GM19467 (cell line): ENCODE measurements at regions not wholly inside any gene's neighbourhood (a gene's known extent, or its start where the extent isn't known, plus 50 kb on each side); places are given as distances from the start of the nearest gene placed in this dataset.

Experiments used
- ATAC-seq: cut with Tn5 transposase; IDR thresholded peaks from one replicate; pipeline ENCODE4 v1.9.1; 2021; ENCODE audit warnings: mild to moderate bottlenecking, moderate library complexity; ENCODE audit not compliant: unreplicated experiment

DNA sequence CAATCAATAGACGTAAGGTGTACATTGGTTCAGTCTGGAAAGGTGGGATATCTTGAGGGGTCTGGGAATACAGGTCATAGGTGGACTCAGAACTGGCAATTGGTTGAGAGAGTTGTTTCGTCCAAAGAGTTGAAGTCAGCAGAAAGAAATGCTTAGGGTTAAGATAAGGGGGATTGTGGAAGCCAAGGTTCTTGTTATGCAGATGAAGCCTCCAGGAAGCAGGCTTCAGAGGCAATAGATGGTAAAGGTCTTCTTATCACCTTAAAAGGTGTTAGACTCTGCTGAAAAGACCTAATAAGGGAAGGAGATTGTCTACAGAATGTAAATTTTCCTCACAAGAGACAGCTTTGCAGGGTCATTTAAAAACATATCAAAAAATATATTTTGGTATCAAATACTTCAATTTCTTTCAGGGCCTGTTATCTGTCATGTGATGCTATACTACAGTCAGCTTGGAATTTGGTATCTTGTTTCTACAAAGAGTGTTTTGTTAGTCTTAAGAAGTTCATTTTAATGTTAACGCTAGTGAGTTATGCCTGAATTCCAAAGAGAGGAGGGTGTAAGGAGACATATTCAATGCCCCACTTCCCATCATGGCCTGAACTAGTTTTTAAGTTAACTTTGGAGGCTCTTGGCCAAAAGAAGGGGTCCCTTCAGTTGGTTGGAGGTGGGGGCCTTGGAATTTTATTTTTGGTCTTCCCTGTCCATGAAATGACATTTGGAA lies 378.2 kb upstream of the ROBO2 start:
- ATAC-seq, result no peak

DNA sequence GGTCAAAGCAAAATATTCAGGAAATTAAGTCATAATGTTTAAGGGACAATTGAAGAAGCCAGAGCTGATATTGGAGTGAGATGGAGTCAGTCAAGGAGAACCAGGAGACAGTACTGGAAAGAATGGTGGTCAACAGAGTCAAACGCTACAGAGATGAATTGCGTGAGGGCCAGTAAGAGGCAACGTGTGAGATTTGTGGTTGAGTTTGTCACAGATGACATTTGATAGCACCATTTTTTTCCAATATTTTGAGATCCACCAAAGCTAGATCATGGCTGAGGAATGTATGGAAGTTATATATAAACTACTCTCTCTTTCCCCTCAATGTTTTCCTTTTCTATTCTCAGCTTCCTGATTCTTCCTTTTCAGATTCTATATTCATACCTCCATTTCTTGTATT lies 375.1 kb upstream of the ROBO2 start:
- ATAC-seq, result no peak

DNA sequence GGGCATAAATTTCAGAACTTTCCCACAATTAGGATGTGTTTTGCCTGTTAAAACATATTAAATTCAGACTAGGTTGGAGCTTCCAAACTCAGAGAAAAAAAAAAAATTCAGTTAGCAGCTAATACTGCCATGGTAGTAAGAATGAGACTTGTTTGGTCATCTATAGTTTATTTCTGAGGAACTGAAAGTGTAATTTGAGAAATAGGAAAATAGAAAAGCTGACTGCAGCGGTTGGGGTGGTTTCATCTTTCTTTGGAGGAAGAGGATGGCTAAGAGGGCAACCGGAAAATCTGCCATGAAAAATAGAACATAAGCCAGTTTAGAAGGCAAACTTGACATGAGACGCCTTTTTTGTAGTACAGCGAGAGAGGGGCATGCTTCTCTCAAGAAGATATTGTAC lies 371.2 kb upstream of the ROBO2 start:
- no peak for ATAC-seq

DNA sequence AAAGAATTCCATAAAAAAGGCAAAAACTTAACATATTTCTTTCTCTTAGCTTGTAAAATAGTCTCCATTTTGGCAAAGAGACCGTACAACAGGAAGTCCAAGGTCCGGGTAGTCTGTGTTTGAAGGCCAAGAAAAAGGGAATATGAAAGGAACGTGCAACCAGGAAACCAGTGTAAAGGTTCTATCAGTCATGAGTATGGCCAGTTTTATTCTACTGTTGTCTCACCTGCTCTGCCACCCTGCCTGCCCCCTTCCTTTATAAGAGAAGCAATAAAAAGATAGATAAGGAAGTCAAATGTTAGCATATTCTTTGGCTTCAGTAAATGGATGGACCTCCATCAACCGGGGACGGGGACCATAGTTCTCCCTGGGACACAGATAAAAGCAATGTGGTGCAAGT lies 370.6 kb upstream of the ROBO2 start:
- no peak for ATAC-seq

DNA sequence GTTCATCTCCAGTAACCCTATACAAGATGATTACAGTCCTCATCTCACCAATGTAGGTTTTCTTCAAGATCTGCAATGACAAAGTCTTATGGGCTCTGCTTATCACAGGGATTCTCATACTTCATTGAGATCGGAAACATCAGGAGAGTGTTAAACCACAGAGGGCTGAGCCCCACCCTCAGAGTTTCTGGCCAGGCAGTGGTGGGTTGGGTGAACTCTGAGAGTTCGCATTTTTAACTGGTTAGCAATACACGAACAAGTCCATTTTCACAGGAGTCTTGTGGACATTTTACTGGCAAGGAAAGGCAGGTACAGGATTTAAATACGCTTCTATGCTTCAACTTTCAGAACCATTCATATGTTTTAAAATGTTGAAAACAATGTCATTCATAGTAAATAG lies 366.7 kb upstream of the ROBO2 start:
- no peak for ATAC-seq

DNA sequence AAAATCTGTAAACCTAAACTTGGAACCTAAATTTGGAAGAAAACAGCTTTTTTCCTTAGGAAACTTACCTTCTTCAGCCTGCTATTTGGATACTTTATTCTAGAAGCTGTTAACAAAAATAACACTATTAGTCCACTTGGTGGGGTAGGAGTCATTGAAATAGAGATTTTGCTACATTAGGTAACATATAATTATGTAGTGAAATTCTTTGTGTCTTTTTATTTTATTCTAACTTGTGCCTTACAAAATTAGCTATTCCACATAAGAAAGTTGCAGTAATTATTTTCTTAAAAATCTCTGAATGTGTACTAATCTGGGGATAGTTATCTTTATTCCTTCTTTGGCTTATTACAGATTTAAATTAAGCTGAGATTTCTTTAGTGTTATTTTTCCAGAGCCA lies 360.4 kb upstream of the ROBO2 start:
- no peak for ATAC-seq

DNA sequence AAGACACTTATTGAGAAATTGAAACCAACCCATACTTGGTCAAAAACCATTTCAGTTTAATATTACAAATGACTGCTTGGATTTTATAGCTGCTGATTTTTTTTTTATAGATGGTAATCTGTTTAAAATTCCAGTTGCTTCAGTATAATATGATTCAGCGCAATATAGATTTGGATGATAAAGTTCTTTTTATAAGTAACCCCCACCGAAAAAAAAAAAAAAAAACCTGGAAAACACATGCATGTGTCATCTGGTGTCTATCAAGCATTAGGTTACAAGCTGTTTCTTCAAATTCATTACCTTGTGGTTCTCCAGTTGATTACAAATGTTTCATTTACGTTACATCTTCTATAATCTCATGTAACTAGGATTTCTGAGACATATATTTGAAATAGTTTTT lies 356.6 kb upstream of the ROBO2 start:
- ATAC-seq, result no peak

DNA sequence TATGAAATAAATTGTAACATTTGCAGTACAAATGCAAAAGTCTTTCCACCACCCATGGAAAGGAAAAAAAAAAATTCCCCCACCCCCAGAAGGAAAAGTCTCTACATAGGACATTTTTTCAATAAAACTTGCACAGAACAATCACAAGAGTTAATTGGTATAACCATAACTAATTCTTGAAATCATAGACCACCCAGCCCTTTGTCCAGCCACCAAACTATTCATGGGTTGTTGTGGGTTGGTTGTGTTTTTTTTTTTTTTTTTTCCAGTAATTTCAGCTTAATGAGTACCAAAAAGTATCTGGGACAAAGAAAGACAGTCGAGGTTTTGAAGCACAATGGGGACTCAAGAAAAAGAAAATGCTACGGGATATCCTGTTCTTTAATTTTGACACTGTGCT lies 355.0 kb upstream of the ROBO2 start:
- ATAC-seq, result no peak

DNA sequence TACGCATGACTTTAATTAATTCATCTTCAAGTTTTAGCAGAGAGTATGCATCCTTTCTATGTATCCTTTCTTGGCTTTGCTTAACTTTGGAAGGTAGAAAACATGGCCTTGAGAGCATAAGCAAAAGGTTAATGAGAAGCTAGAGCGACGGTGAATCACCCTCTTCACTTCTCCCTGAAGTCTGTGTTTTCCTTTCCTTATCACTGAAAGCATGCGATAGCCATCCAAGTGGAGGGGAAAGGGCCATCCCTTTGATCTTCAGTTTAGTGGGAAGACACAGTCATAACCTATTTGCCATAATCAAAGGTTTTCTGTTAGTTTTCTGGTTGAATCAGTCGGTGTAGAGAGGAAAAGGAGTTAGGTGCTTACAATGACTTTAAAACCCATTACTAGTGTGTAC lies 354.0 kb upstream of the ROBO2 start:
- ATAC-seq, result no peak

DNA sequence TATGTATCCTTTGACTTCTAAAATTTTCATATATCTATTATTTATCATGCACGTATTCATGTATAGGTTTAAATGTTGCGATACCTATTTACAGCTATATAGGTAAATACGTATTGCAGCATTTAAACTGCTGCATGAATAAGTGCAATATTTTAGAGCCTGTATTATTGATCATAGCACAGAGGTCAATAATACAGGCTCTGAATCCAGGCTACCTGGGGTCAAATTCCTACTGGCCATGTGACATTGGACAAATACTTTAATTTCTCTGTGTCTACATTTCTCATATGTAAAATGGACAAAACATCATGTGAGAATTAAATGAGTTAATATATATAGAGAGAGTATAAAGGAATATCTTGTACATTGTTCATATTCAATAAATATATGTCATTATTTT lies 352.9 kb upstream of the ROBO2 start:
- no peak for ATAC-seq

DNA sequence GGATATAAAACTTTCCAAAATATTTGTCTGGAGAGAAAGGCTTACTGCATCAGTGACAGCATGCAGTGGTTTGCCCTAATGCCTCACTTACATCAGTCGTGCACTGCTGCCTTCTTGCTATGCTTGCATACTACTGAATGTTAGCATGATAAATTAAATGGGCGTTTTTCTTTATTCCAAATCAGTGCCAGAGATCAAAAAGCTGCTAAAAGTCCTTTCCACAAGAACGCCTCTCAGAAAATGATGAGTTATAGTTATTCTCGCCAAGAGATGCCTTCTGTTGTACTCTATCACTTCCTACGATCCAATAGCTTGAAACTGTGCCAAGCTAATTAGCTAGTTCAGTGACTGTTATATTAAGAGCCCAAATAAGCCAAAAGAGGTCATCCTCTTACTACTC lies 345.8 kb upstream of the ROBO2 start:
- no peak for ATAC-seq

DNA sequence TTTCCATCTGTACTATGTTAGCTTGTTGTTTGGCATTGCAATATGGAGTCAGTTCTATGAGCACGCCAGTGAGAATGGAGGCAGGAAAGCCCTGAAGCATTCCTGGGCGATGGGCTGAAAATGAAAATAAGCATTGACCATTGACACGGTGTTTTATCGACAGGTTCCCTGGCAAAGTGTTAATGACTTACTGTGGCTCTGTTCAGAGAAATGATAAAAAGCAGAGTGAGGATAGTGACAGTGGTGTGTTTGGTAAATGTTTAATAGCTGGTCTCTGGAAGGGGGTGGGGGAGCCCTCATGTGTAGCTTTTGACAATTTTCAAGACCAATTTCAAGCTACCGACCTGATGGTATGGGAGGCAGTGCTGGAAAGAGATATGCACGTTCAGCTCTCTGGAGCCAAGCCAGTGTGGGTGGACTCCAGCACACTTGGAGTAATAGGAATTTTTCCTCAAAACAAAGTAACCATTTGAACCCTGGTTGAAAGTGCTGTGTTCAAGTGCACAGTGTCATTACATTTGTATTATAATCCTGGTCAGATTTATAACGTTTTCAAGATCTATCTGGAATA lies 341.7 kb upstream of the ROBO2 start:
- no peak for ATAC-seq

DNA sequence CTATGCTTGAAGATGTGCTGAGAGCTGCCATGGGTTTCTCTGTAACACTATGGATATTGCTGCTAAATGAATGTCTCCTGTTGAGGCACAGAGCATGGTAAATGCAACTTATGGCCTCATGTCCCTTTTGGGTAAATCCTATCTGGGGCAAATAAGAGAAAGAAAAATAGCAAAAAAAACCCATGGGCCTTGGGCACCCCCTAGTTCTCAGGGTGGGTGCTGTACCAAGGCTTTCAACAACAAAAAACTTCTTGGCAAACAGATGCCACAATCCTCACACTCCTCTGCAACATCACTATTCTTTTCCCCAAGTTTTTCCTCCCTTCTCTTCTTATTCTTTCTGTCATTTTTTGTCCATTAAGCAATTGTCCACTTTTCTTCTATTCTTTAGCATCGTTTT lies 340.1 kb upstream of the ROBO2 start:
- ATAC-seq, result no peak

DNA sequence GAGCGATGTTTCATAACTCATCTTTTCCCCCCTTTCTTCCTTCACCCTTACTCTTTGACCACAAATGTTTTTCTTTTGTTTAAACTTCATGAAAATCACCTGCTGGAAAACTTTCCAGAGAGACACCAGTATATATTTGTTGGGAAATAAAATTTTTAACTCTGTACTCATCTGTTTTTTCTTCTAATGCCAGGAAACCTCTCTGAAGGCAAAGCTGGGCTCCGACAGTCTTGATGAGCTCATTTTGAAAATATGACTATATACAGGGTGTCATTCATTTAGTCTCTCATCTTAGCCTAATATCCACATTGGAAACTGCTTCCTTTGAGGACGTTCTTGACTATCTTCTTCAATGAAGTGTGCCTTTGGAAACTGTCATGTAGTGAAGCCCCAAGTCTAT lies 339.6 kb upstream of the ROBO2 start:
- ATAC-seq, result no peak

DNA sequence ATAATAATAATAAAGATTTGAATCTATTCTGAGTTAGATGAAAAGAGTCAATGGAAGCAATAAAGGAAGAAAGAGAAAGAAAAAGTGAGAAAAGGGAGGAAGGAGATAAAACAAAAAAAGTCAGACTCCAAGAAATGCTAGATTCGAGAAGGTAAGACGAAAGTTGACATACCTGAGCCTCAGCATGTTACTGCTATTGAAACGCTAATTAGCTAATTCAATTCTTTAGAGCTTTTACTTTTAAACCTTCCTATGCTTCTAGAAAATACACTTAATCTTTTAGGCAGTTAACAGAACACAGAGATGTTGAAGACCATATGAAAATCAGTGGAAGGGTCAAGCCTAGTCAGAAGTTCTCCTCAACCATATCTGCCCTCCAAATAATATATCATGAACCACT lies 337.2 kb upstream of the ROBO2 start:
- no peak for ATAC-seq

DNA sequence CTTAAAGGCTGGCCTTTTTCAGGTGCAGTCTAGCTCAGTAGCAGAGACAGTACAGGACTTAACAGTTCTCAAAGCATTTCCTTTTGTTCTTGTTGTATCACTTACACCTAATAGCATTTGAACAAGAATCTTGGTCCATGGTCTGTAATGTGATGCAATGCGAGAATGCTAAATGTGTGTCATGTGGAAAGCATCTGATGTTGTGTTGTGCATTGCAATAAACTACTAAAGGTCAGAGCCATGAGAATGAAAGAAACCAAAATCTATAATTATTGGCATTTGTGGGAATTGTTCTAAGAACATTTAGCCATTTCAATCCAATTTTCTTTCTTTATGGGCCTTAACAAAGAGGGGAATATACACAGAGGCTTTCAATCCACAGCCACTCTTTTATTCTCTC lies 324.5 kb upstream of the ROBO2 start:
- no peak for ATAC-seq

DNA sequence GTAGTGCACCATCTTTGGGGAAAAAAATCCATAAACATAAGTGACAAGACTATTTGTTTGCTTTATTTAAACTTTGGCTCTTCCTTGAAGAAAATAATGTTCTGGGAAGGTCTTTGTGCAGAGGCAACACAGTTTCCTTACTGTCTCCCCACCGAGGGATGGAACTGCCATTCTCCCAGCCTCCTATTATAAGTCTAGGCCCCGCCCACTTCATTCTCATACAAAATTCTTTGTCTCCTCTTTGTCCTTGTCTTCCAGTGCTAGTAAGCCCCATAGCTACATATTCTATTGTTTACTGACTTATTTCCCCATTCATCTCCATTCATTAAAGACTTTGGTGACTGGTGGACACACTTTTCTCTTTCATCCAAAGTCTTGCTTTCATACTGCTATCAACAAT lies 316.5 kb upstream of the ROBO2 start:
- ATAC-seq, result no peak

DNA sequence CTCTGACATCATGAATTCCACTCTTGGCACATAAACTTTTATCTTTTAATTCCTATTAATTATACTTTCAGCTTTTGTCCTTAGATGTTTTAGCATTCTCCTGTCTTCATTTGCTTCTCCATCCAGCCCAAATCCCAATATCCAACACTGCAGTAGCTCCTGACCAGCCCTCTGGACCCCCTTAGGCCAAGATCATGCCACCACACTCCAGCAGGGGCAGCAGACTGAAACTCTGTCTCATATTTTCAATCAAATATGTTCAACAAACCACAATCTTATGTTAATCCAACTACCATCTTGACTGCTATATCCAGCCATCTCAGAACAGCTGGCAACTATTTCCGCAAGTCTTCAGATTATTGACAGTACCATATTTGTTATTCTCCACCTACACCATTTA lies 315.8 kb upstream of the ROBO2 start:
- ATAC-seq, result no peak

DNA sequence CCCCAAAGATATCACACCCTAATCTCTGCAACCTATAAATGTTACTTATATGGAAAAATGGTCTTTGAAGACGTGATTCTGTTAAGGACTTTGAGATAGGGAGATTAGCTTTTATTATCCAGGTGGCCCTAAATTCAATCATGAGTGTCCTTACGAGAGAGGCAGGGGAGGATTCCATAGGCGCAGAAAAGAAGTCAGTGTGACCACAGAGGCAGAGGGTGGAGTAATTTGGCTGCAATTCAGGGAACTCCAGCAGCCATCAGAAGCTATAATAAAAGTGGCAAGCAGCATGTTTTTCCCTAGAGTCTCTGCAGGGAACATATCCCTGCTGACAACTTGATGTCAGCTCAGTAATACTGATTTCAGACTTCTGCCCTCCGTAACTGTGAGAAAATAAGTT lies 315.2 kb upstream of the ROBO2 start:
- ATAC-seq, result no peak

DNA sequence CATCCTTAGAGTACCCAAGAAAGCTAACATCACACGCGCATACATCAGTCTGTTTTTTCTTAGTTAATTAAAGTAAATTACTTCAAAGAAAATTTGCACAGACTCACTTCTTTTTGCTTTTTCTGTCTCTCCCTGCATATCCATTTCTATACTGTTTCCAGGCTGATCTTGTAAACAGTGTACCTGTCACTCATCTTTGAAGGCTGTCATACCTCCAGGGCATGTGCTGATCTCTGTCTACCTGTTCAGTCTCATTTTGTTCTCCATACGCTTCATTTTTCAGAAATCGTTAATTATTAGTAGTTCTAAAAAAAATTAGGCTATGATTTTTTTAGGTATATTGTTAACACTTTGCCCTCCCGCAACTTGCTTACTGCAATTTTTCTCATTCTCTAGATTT lies 313.9 kb upstream of the ROBO2 start:
- no peak for ATAC-seq

DNA sequence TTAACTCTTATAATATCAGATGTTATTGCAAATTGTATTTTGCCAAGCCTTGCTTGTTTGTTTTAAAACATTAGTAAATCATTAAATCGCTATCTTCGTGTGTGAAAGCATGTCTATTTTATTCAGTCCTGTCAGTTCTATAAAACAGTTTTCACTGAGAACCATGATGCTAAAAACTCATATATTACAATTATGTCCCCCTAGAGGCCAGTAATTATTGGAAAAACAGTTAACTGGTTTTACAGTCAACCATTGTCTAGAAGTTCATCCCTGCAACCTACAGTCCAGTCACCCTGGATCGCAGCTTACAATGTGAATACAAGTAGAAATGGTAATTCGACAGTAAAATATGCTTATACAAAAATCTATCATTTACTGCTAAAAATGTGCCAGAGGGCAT lies 311.5 kb upstream of the ROBO2 start:
- ATAC-seq, result no peak

DNA sequence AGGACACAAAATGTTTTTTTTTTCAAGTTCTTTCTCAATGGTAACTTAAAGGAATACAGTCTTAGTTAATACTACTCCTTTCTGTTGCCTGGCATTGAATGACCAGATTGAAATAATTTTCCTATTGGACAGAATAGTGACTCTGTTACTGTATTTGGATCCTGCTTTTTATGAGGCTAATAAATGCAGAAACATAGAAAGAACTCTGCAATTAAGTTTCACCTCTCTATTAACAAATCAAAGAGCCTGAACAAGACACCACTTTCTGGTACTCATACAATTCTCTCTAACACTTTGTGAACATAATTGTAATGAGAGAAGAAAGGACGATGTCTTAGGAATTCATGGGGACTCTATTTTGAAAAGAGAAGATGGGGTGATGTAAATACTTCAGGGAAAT lies 308.4 kb upstream of the ROBO2 start:
- no peak for ATAC-seq

DNA sequence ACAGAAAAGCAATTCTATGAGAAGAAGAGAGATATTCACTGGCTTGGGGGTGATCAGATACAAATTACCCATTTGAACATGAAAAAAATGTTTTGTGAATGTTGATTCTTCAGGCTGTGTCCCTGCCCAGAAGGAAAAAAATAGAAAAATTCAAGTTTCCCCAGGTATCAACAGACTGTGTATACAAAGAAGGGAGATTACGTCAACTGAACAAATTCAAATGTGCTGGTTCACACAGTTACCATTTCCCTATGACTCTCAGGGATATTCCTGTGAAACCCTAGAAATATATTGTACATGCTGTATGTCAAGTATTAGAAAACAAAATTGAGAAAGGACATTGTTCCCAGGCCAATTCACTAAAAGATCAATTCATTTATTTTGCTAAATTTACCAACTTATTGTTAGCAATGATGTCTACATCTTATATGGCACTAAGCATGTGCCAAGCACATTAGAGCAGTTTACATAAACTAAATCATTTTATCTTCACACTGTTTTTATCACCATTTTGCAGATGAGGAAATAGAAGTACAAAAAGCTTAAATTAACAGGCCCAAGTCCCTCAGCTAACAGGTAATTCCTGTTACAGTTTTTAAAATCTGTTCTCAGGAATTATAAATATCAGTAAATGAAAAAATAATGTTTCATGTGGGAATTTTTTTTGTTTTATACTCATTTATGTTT lies 306.7 kb upstream of the ROBO2 start:
- no peak for ATAC-seq
